Activated CD4-positive, alpha-beta T cell treated with anti-CD3 and anti-CD28 coated beads, Interleukin-2, Interleukin-4, amounts not matched to agents 100 ng/mL and 50 ng/mL, durations not matched to agents 16 hours and 8 hours (primary cell): ENCODE measurements at regions not wholly inside any gene's neighbourhood (a gene's known extent, or its start where the extent isn't known, plus 50 kb on each side); places are given as distances from the start of the nearest gene placed in this dataset.
"Not testable (repeated sequence)": the region's sequence is repeated elsewhere in the genome, so short reads cannot be mapped to it uniquely, and the experiment has no call there.

ENCODE experiments used
- DNase-seq: peaks from one replicate; pipeline ENCODE4 v3.0.0-alpha.2; 2020; ENCODE audit warnings: low spot score

DNA sequence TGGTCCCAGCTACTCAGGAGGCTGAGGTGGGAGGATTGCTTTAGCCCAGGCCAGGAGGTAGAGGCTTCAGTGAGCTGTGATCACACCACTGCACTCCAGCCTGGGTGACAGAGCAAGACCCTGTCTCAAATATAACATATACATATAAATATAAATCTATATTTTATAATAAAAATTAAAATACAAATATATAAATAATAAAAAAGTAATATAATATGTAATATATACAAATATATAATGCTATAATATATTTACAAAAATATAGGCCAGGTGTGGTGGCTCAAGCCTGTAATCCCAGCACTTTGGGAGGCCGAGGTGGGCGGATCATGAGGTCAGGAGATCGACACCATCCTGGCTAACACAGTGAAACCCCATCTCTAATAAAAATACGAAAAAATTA, 131.4 kb downstream of the MFAP3L start:
- DNase-seq = not testable (repeated sequence)

DNA sequence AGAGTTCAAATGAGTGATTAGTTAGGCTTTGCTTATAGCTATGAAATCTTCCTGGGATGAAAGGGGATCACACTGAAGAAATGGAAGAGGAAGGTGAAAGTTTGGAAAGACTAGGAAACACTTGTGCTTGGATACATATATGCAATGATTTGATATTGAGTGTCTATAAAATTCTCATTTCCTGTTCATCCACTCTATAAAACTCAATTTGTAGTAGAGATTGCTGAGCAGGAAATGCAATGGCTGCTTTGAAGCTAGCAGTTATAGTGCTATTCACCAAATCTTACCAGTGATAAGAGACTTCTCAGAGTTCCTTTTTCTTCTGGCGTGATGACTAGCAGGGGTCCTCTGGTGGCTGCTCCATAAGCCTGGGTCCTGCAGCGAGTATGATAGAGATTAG, 128.1 kb upstream of the HPF1 start:
- DNase-seq = no peak

DNA sequence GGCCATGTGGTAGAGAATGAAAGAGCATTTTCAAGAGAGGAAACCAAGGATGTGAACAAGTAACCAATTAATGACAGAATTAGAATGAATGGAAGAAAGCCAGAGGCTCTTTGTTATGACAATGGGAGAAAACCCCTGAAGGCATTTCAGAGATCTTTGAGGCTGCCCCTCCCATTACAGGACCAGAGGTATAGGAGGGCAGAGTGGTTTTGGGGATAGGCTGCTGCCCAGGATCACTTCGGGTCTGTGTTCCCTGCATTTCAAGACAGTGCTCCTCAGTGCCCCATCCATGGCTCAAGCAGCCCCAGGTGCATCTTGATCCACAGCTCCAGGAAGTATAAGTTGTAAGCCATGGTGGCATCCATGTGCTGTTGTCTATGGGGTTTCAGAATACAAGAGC, 124.0 kb upstream of the HPF1 start:
- DNase-seq = no peak

DNA sequence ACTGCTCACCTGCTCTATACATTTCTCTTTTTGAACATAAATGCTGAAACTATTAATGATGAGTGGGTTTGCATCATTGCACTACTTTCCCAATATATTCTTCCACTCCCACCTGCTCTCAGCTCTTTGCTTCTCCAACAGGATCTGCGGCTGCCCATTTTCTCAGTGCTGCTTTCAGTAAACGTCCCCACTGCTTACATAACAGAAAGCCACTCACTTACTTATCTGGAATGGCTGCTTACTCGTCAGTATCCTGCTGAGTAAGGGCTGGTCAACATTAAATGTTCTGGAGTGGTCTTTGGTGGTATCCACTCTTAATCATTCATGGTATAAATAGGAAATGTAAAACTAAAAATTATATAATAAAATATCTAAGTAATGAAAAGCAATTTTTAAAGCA, 112.8 kb upstream of the HPF1 start:
- DNase-seq = no peak

DNA sequence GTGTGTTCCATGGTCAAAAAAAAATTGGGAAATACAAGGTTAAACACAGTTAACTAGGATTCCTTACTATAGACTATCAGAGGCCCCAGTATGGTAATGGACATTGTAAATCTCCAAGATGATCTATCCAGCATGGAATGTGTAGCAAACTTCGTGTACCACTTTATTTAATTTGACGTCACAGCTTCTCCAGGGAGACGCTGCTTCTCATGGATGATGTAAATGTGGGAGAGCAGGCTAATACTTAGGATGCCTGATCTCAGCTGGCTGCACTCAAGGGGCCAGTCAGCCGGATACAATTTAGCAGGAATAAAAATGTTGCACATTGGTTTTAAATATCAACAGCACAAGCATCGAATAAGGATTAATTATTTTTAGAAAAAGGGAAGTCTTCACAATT, 111.7 kb upstream of the HPF1 start:
- no peak for DNase-seq

DNA sequence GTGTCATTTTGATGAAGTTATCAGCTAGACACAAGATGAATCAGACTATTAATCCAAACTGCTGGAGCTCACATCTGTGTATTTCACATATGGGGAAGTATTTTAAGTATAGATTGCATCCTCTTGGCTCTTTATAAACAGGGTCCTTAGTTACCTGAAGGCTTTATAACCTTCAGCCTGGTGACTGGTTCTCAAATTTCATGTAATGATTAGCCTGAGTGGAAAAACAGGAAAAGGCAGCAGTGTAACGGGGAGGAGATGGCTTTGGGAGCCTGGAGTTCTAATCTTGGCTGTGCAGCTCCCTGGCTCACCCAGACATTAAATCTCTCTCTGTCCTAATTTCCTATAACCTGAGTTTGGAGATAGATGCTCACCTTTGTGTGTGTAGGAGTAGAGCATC, 103.8 kb upstream of the HPF1 start:
- no peak for DNase-seq

DNA sequence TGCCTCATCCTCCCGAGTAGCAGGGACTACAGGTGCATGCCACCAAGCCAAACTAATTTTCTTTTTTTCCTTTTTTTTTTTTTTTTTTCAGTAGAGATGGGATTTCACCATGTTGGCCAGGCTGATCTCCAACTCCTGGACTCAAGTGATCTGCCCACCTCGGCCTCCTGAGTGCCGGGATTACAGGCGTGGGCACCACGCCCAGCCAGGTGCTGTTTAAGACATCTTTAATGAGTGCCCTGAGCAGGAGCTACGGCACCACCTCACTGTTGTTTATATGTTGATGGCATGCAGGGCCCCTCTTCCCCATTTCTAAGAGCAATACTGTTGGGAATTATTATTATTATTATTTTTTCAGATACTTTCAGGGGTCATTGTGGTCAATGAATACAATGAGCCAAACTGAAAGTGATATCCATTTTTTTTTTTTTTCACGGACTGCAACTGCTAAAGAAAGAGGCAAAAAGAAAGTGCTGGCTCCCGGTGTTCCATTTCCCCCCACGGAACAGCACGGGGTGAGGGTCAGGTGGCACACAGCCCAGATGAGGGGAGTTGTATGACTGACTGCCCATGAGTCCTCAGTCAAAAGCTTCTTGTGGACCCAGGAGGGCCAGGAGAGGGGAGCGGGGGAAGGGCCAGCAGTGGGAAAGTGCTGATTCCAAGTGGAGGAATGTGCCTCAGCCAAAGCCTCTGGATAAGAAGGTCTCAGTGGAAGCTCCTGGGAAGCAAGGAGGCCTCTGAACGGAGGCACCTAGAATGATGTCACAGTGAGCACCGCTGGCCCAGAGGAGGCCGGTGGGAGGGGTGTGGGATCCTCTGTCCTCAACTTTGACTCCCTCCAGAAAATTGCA, 101.8 kb upstream of the HPF1 start:
- DNase-seq = no peak

DNA sequence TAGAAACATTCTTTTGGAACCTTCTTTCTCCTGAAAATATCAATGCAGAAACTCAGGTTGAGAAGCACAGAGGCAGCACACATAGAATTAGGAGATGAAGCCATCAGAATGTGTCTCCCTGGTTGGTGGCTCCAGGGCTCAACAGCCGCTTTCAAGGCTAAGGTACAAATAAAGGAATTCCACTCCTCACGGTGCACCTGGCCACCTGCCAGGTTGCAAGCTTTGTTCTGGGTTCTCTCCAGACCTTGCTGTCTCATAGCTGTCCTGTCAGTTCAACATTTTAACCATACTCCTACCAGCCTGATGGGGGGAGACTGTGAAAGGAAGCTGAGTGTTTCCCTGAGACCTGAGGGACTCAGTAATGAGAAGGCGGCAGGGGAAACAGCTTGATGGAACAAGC, 96.3 kb upstream of the HPF1 start:
- no peak for DNase-seq

DNA sequence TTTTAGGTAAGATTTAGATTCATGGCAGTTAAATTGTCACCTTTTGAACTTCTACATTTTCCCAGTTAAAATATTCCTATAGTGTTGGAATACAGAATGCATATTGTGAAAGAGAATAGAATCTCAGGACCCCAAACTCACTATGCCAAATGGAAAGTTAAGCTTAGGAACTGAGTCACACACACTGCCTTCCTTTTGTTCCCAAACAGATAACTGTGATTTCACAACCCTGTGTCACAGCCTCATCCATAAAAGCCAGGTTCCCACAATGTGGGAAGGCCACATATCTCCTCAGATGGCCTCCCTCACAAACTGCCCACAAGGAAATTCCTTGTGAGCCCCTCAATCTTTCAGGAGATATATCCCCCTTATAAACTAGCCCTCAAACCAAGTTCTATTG, 94.7 kb upstream of the HPF1 start:
- DNase-seq = no peak

DNA sequence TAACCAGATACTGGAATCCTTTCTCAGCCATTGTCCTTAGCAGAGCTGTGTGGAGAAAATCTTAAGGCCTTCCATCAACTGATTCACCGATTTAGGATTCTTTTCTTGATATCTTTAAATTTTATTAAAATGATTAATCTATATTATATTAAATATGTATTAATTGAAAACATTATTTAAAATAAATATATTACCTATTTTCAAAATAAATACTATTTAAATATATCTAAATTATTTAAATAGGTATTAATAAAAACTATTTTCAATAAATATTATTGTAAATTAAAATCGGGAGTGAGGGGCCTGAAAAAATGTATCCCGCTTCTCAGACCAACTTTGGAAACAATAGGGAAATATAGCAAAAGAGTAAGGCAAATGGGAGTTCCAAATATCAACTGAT, 94.0 kb upstream of the HPF1 start:
- no peak for DNase-seq

DNA sequence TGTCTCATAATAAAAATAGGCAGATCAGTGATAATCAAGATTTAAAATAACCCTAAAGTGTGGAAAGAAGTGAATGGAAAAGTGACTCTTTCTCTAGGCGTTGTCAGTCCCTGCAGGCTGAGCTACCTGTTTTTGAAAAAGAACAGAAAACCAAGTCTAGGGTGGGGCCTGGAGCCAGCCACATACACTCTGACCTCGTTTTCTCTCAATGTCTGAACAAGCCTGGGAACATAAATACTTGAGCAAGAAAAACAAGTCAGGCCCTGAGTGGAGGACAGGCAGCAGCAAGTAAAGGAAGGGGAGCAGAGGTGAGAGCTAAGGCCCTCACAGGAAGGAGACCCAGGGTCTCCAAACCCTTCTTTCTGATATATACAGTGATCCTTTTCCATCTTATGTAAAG, 91.7 kb upstream of the HPF1 start:
- DNase-seq = no peak

DNA sequence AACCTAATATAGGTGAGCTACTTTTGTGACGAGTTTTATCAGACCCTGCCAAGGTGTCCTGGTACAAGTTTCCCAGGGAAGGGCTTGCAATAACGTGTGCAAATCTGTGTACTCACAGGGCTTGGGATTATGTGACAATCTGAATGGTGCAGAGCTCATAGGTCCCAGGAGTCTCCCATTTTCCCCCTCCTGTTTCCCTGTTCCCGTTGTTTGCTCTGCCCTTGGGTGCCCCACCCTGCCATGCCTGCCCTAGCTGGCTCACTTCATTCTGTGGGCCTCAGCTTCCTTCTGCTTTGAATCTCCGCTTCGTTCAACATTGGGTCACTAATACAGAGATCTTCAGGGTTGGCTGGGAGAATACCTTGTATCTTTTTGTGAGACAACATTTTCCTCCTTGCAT, 90.3 kb upstream of the HPF1 start:
- no peak for DNase-seq

DNA sequence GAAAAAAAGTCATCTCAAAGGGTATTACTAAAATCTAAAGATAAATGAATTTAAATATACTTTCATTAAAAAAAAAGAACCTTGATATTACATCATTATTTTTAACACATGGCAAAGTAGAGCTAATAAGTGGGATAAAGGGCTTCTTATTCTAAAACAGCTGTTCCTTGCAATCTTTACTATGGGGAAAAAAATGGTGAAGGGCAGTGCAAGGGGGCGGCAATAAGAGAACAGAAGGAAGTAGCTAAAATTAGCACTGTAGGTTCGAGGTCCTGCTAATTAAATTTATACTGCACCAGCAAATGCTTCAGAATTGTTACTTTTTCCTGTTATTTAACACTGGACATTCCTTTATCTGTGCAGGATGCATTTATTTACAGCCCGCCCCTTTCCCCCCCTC, 89.4 kb upstream of the HPF1 start:
- no peak for DNase-seq

DNA sequence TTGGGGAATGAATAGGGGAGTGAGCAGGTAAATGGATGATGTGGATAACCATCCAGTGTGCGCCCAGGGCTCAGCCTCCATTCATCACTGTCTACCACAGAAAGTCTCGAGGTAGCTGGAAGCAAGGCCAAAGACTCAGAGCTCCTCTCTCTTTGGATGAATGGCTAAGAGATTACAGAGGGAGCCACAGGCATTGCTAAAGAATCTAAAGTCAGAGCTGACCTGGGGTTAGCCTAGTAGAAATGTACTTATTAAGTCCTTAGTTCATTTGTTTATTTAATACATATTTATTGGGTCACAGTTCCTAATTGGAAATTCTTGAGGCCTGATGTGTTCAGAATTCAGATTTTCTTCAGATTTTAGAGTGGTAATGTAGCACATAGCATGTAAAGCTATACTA, 88.7 kb upstream of the HPF1 start:
- no peak for DNase-seq

DNA sequence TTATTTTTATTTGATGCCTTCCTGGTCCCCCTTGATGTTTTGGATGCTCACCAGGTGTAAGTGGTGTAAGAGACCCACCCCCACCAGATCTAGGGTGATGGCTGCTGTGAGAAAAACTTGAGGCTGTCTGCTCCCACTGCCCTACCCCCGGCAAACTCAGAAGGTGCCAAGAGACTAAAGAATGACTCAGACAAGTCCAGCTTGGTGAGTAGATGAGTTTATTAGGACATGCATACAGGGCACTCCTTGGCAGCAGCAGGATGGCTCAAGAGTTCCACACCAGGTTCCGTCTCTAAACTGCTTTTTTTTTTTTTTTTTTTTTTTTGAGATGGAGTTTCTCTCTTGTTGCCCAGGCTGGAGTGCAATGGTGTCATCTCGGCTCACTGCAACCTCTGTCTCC, 84.0 kb upstream of the HPF1 start:
- DNase-seq = no peak

DNA sequence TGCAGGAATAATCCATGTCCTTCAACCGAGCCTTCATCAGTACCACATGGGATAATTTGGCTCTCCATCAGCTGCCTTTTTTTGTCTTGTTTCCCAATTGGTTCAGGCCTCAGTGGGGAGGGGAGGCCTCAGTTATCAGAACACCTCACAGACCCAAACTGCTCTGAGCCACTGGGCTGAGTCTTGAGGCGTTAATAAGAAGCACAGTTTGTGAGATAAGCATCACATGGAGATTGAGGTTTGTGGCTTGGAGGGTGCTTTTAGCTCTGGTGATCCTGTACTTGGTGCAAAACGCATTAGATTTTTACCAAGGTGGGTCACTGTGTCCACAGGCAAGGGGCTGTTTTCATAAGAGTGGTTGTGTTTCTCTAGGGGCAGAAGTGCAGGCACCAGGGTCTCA, 82.8 kb upstream of the HPF1 start:
- DNase-seq = no peak

DNA sequence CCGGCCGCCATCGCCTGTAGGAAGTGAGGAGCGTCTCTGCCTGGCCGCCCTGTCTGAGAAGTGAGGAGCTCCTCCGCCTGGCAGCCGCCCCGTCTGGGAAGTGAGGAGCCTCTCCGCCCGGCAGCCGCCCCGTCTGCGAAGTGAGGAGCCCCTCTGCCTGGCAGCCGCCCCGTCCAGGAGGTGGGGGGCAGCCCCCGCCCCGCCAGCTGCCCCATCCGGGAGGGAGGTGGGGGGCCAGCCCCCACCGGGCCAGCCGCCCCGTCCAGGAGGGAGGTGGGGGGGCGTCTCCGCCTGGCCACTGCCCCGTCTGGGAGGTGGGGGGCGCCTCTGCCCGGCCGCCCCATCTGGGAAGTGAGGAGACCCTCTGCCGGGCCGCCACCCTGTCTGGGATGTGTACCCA, 70.6 kb upstream of the HPF1 start:
- DNase-seq = not testable (repeated sequence)

DNA sequence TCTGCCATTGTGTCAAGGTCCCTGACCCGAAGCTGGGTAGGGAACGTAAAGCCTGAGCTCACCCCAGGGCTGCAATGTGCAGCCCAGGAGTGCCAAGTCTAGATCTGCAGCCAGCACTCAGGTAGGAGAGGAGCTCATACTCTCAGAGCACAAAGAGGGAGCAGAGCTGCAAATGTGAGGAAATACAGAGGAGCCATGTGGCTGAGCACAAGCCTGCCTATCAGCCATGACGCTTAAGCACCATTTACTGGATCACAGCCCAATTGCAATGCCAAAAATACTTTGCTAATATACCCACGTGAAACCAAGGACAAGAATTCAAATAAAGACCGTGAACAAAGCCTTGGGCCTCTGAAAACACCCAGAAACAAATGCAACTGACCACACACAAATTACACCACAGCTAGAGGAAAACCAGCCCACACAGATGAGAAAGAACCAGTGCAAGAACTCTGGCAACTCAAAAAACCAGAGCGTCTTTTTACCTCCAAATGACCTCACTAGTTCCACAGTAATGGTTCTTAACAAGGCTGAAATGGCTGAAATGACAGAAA, 69.0 kb upstream of the HPF1 start:
- DNase-seq = no peak

DNA sequence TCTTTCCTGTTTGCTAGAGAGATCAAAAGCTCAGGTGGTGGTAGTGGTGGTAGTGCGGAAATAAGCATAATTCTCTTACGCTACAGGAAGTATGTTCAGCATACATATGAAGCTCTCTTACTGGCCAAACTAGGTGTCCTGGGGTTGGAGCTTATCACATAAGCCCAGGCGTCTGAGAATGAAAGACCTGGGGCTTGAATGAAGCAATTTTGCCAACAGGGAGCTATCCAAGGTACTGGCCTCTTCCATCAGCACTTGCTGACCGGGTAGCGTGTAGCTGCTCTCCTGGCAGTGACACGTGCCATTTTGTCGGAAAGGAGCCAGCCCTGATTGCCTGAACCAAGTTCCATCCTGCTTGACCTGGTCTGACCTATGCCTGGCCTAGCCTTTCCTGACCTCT, 65.9 kb upstream of the HPF1 start:
- DNase-seq = no peak

DNA sequence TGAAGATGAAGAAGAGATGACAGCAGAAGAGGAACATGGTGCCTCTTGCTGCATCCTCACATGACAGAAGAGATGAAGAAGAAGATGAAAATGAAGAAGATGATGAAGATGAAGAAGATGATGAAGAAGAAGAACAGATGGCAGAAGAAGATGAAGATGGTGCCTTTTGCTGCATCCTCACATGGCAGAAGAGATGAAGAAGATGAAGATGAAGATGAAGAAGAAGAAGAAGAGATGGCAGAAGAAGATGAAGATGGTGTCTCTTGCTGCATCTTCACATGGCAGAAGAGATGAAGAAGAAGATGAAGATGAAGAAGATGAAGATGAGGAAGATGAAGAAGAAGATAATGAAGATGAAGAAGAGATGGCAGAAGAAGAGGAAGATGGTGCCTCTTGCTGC, 63.7 kb upstream of the HPF1 start:
- no peak for DNase-seq

DNA sequence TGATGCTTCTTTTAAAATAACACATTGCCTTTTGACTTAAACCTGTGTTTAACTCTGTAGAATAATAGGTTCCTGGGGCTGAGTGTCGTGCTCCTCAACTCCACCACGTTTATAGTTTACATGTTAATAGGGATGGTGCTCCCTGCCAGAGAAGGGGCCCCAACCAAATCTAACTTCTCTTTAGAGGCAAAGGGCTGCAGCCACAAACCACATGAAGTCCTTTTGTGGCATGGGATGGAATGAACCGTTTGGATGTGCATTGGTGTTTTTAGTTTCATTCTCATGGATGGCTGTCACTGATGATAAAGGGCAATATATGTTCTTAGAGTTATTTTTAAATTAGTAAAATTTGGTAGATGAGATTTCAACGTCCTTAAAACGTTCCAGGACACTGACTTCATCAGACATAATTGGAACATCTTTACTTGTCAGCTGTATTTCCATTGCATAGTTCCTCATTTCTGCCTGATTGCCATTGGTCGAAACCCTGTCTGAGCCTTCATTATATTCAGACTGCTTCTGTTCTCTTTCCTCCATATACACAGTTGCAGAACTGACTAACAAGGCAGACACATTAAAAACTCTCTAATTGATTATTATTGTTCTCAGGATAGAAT, 60.4 kb upstream of the HPF1 start:
- no peak for DNase-seq

DNA sequence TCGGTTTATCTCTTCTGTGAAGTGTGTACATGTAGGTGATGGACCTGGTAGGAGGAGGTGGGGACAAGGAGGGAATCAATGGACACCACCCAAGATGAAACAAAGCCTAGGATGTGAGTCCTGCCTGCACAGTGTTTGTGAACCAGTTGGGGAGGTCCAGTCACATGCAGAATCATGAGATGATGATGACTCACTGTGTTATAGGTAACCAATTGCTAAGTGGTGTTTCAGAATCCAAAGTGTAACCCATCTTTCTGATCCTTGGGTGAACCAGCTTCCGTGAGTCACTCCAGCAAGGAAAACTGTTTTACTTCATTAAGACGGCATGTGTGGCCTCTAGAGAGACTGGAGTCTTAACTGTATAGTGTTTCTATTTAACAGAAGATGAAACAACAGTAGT, 57.9 kb upstream of the HPF1 start:
- no peak for DNase-seq

DNA sequence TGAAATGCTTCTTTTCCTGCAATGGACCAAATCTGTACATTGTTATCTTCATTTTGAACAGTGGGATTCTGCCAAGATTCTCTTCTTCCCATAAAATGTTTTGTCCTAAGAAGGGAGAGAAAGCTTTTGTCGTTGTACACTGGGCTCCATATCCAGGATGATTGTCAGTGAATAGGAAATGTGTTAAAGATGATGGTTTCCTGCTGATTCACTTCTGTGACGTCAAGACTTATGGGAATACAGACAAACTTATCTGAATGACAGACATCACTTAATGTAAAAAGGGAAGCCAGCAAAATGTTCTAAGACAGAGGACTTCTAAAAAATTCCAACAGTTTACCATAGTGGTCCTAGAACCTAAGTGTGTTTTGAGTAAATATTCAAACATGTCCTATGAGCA, 53.7 kb upstream of the HPF1 start:
- DNase-seq = no peak
